ENCODE measurements at regions not wholly inside any gene's neighbourhood (a gene's known extent, or its start where the extent isn't known, plus 50 kb on each side); places are given as distances from the start of the nearest gene placed in this dataset.

DNA sequence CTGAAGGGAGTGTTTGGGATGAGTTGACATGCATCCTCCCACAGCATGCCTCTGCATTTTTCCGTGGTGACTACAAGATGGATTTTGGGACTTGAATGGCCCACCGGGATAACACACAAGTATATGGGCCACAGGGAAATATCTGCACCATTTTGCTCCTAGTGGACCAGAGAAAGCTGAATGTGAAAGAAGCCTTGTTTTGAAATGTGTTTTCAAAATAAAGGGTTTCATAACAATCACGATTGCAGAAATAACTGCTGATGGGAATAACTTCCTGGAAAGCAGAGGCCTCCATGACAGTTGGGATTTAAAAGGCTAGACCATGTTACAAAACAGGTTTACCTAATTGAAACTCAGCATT, 77.5 kb upstream of the PRR23C start:
- peak overlapping the region; percentile 66; the same call in 1 of the 2 replicates for H2AK5ac ChIP-seq (ENCODE audit: low read depth, low read length)
- dilution Hi-C loops (cut with HindIII; ENCODE audit: low sequenced_read_pairs, unreplicated experiment) (no loop called here), intact Hi-C loops (cut with micrococcal nuclease) (no loop called here), in situ Hi-C loops (cut with MboI; ENCODE audit: low sequenced_read_pairs) (loop anchor here (10.0 kb wide), 1 partner anchor 193 kb away; no protein-coding TSS in a partner anchor)
- peak overlapping the region; percentile 71 for H2BK120ac ChIP-seq (ENCODE audit: low read depth, low read length)
- H3K4me3 ChIP-seq (ENCODE audit: insufficient read depth, low read depth, low read length) = no peak overlapping the region
- peak overlapping the region; percentile 29 for H2BK5ac ChIP-seq (ENCODE audit: low read depth, low read length, poor library complexity, severe bottlenecking)
- peak overlapping the region; percentile 17; the same call in 1 of the 3 replicates for H2BK15ac ChIP-seq (ENCODE audit: low read depth, low read length)
- H2BK20ac ChIP-seq (ENCODE audit: low read depth, low read length) = peak overlapping the region; percentile 63; the same call in 1 of the 2 replicates
- peak overlapping the region; percentile 81; the same call in 1 of the 2 replicates for H4K5ac ChIP-seq (ENCODE audit: low read depth, low read length)
- BruUV-seq (replicated peaks) = no TSS peak
- peak overlapping the region; percentile 44; the same call in 1 of the 2 replicates for H3K4ac ChIP-seq (ENCODE audit: low read depth, low read length)
- H3K9me1 ChIP-seq (ENCODE audit: insufficient read depth, low read length) = peaks cover 47% of the 10 kb centered on the region
- peak overlapping the region; percentile 76 for H3K18ac ChIP-seq (ENCODE audit: low read depth, low read length)
- H3K9me3 ChIP-seq (ENCODE audit: control insufficient read depth, insufficient read depth, low read length) = no peaks in the 10 kb centered on the region
- ChIA-PET POLR2A (ENCODE audit: unreplicated experiment) (no interaction called here), CTCF (interaction anchor here (2.7 kb wide), 1 partner anchor 10 kb away, joined by 11 read pairs; no protein-coding TSS in a partner anchor)
- no peaks in the 10 kb centered on the region for H3K36me3 ChIP-seq (ENCODE audit: control insufficient read depth, insufficient read depth, low read length)
- H3K79me1 ChIP-seq (ENCODE audit: low read depth in 1 of 2, low read length in 2 of 2) = no peaks in the 10 kb centered on the region
- H3K56ac ChIP-seq (ENCODE audit: extremely low read depth, insufficient read depth, low read length) = no peak overlapping the region
- H3K27me3 ChIP-seq (ENCODE audit: control insufficient read depth, insufficient read depth, low read length) = peaks cover 3% of the 10 kb centered on the region; the same call in 1 of the 2 replicates
- no peak overlapping the region for H2AK9ac ChIP-seq (replicated peaks; ENCODE audit: low read depth, low read length, poor library complexity)
- peak overlapping the region; percentile 35 for H2AFZ ChIP-seq (replicated peaks; ENCODE audit: low read length, poor library complexity)
- no peak overlapping the region for H3K4me2 ChIP-seq (ENCODE audit: low read depth, low read length)
- no peaks in the 10 kb centered on the region for H4K20me1 ChIP-seq (ENCODE audit: insufficient read depth, low read length)
- no peak overlapping the region; the same call in 1 of the 2 replicates for H3K14ac ChIP-seq (replicated peaks; ENCODE audit: low read depth, low read length)
- H3K9ac ChIP-seq (ENCODE audit: low read depth, low read length) = no peak overlapping the region
- H4K8ac ChIP-seq (ENCODE audit: low read depth in 2 of 2, low read length in 2 of 2) = peak overlapping the region in 1 of 2 experiments; percentile 56; a peak in 2 of 4 replicates
- H3K23ac ChIP-seq (ENCODE audit: low read depth, low read length) = 0 out of 2 replicates have a peak overlapping the region, but pooled peaks have one; percentile 16
- peak overlapping the region; percentile 72 for H4K91ac ChIP-seq (ENCODE audit: insufficient read depth, low read depth, low read length)
- ATAC-seq (ENCODE audit: low read depth) (peak; percentile 44), DNase-seq (peak; percentile 76)
- WGBS, 2 experiments (ENCODE audit: extremely low coverage in 2 of 2, insufficient read length in 1 of 2) = no CpG with 5 or more reads among the region's 3 CpGs
- peaks cover 31% of the 10 kb centered on the region for H3K4me1 ChIP-seq (ENCODE audit: control insufficient read depth, insufficient read depth, low read length)
- peak overlapping the region; percentile 19; the same call in 1 of the 2 replicates for H3K27ac ChIP-seq (ENCODE audit: insufficient read depth, low read length)
- TF ChIP-seq BHLHE40 (IDR thresholded peaks at IDR 0.05; ENCODE audit: low read depth, low read length) (no peak; the same call in 1 of the 2 replicates), MAZ (IDR thresholded peaks at IDR 0.05; ENCODE audit: borderline replicate concordance, low read depth, low read length) (peak; percentile 31; the same call in 1 of the 2 replicates), MAFK (IDR thresholded peaks at IDR 0.05; ENCODE audit: low read depth, low read length) (no peak), RFX5 (IDR thresholded peaks at IDR 0.05; ENCODE audit: low read depth, low read length) (no peak), SMC3 (IDR thresholded peaks at IDR 0.05; ENCODE audit: low read depth, low read length) (no peak), FOS (IDR thresholded peaks at IDR 0.05; ENCODE audit: low read depth, low read length) (no peak), CHD1 (IDR thresholded peaks at IDR 0.05; ENCODE audit: low read depth, low read length) (no peak), RCOR1 (IDR thresholded peaks at IDR 0.05; ENCODE audit: insufficient replicate concordance, low read length) (peak; percentile 32), CEBPB (IDR thresholded peaks at IDR 0.05; ENCODE audit: low read depth, low read length) (no peak), RAD21 (IDR thresholded peaks at IDR 0.05; ENCODE audit: low read length) (no peak), POLR2A (IDR thresholded peaks at IDR 0.05; ENCODE audit: low read depth, low read length) (no peak), NFE2L2 (IDR thresholded peaks at IDR 0.05; ENCODE audit: low read depth, low read length) (no peak), MXI1 (IDR thresholded peaks at IDR 0.05; ENCODE audit: borderline replicate concordance, low read depth, low read length) (0 out of 2 replicates have a peak, but pooled peaks have one; percentile 62)
- TF ChIP-seq, protein P1, sequence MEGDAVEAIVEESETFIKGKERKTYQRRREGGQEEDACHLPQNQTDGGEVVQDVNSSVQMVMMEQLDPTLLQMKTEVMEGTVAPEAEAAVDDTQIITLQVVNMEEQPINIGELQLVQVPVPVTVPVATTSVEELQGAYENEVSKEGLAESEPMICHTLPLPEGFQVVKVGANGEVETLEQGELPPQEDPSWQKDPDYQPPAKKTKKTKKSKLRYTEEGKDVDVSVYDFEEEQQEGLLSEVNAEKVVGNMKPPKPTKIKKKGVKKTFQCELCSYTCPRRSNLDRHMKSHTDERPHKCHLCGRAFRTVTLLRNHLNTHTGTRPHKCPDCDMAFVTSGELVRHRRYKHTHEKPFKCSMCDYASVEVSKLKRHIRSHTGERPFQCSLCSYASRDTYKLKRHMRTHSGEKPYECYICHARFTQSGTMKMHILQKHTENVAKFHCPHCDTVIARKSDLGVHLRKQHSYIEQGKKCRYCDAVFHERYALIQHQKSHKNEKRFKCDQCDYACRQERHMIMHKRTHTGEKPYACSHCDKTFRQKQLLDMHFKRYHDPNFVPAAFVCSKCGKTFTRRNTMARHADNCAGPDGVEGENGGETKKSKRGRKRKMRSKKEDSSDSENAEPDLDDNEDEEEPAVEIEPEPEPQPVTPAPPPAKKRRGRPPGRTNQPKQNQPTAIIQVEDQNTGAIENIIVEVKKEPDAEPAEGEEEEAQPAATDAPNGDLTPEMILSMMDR (conservative IDR thresholded peaks at IDR 0.05; ENCODE audit: low read depth, low read length) = no peak
- TF ChIP-seq, protein P2, sequence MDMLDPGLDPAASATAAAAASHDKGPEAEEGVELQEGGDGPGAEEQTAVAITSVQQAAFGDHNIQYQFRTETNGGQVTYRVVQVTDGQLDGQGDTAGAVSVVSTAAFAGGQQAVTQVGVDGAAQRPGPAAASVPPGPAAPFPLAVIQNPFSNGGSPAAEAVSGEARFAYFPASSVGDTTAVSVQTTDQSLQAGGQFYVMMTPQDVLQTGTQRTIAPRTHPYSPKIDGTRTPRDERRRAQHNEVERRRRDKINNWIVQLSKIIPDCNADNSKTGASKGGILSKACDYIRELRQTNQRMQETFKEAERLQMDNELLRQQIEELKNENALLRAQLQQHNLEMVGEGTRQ (IDR thresholded peaks at IDR 0.05; ENCODE audit: low read depth, low read length) = no peak
- TF ChIP-seq, protein P3, sequence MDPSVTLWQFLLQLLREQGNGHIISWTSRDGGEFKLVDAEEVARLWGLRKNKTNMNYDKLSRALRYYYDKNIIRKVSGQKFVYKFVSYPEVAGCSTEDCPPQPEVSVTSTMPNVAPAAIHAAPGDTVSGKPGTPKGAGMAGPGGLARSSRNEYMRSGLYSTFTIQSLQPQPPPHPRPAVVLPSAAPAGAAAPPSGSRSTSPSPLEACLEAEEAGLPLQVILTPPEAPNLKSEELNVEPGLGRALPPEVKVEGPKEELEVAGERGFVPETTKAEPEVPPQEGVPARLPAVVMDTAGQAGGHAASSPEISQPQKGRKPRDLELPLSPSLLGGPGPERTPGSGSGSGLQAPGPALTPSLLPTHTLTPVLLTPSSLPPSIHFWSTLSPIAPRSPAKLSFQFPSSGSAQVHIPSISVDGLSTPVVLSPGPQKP (IDR thresholded peaks at IDR 0.05; ENCODE audit: borderline replicate concordance, low read depth, low read length) = no peak

Data from IMR-90 (cell line).